HG03565 (cell line): ENCODE measurements at regions not wholly inside any gene's neighbourhood (a gene's known extent, or its start where the extent isn't known, plus 50 kb on each side); places are given as distances from the start of the nearest gene placed in this dataset.
"Not testable (repeated sequence)": the region's sequence is repeated elsewhere in the genome, so short reads cannot be mapped to it uniquely, and the experiment has no call there.

Source experiments
- ATAC-seq: cut with Tn5 transposase; IDR thresholded peaks from one replicate; pipeline ENCODE4 v1.9.1; 2021; ENCODE audit warnings: mild to moderate bottlenecking, moderate library complexity; ENCODE audit not compliant: unreplicated experiment

DNA sequence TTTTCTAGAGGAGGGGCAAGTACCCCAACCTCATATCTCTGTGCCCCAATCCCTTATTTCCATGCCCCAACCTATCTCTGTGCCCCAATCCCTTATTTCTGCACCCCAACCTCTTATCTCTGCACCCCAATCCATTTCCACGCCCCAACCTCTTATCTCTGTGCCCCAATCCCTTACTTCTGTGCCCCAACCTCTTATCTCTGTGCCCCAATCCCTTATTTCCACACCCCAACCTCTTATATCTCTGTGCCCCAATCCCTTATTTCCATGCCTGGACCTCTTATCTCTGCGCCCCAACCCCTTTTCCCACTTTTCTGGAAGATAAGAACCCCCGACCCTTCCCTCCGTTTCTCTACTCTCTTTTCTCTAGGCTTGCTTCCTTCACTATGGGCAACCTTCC is 199.0 kb downstream of the JRKL start:
- ATAC-seq = not testable (repeated sequence)

DNA sequence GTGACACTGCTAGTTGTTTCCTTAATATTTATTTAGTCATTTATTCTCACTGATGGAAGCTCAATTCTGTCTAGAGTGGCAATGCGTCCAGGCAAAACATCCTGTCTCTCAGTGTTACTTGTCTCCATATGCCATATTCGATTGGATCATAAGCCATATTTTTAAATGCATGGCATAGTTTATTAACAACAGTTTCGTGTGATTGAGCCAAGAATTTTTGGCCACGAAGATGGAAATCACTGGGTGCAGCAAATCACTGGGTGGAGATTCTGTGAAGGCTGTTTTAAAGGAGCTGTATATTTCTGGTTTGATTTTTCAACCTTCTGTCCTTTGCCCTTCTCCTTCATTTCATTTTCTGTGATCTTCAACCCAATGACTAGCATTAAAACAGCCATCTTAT is 205.2 kb downstream of the JRKL start:
- ATAC-seq = no peak

DNA sequence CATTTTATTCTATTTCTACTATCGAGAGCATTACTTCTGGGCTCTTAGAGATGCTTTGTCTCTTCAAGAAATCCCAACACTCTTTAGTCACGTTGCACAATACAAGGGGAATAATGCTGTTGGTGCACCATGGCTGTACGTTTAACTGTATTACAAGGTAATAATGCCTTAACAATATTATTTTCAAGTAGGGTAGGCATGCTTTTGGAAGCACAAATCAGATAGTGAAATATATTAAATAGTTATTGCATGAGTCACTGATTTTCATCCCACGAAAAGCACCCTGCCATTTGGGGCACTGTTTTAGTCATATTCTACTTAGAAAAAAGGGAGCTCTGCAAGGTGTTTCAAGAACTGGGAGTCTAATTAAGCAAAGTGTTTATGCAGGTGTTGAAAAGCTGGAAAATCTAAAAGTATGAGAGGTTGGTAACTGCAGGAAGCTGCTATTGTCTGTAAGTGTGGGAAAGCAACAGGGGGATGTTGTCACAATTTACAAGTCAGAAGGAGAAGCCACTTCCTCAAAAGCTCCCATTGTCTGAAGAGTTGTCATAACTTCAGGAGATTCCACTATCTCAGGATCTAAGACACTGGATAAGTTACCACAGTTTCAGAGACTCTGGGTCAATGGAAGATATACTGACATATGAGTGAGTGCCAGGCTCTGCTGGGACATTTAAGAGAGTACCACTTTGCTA is 218.2 kb downstream of the JRKL start:
- no peak for ATAC-seq

DNA sequence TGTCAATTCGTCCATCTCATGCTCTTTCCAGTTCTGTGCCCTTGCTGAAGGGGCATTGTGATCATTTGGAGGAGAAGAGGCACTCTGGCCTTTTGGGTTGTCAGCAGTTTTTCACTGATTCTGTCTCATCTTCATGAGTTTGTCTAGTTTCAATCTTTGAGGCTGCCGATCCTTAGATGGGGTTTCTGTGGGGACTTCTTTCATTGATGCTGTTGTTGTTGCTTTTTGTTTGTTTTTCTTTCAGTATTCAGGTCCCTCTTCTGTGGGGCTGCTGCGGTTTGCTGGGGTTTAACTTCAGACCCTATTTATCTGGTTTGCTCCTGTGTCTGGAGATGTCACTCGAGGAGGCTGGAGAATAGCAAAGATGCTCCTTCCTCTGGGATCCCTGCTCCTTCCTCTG is 224.3 kb downstream of the JRKL start:
- ATAC-seq = no peak

DNA sequence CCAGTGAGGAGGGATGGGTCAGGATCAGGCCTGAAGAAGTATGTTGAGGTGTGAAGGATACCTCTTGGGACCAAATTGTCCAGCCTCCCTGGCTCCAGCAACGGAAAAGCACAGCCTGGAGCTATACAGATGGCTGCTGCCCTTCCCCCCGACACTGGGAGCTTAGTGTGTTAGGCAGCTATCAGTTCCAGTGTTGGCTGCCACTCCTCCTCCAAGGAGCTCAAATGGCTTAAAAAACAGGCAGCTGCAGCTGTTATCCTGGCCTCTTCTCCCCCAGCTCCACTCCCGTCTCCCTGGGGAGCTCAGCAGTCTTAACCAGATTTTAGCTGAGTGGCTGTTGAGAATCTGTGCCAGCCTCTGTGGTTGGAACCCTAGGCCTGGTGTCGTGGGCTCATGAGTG is 225.0 kb downstream of the JRKL start:
- no peak for ATAC-seq

DNA sequence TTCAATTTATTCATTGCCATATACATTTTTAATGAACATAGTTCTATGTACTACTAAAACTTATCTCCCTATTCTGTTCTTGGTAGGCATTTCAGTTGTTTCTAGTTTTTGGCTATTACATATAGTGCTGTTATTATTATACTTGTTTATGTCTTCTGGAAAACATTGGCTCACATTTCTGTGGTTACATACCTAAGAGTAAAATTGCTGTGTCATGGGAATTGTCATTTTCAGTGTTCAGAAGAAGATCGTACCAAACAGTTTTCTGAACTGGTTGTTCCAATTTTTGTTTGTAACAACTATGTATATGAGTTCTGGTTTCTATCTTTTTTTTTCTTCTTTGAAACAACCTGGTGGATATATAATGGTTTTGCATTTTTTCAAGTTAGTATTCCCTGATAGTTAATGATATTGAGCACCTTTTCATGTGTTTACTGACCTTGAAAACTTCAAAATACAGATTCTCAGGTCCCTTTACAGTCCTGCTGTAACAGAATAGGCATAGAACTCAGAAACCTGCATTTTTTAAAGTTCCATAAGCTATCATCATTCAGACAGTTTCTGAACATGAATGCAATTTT is 230.7 kb downstream of the JRKL start:
- ATAC-seq = no peak

DNA sequence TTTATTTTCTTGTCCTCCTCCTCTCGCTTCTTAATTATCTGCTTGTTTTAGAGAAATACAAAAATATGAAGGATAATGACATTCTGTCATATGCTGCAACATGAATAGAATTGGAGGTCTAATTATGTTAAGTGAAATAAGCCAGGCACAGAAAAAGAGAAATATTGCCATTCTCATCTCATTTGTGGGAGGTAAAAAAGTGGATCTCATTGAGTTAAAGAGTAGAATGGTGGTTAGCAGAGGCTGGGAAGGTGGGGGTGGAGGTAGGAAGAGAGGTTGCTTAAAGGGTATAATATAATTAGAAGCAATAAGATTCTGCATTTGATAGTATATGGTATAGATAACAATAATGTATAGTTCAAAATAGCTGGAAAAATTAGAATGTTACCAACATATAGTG is 231.3 kb downstream of the JRKL start:
- ATAC-seq = no peak

DNA sequence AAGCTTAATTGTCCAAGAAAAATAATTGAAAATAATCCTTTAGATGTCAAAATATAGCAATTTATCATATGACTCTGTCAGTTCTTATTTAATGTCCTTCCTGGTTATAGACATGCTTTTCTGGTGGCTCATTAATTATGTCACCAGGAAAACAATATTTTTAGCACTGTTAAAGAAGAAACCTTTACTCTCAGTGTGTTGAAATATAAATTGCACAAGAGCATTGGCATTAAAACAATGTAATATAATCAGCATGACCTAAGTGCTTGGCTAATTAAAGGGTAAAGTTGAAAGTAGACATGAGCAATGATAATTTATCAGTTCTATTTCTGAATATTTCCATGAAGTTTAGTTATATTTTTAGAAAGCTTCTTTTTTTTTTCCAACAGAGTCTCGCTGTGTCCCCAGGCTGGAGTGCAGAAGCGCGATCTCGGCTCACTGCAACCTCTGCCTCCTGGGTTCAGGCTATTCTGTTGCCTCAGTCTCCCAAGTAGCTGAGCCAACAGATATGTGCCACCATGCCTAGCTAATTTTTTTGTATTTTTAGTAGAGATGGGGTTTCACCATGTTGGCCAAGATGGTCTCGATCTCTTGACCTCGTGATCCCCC is 232.3 kb downstream of the JRKL start:
- no peak for ATAC-seq

DNA sequence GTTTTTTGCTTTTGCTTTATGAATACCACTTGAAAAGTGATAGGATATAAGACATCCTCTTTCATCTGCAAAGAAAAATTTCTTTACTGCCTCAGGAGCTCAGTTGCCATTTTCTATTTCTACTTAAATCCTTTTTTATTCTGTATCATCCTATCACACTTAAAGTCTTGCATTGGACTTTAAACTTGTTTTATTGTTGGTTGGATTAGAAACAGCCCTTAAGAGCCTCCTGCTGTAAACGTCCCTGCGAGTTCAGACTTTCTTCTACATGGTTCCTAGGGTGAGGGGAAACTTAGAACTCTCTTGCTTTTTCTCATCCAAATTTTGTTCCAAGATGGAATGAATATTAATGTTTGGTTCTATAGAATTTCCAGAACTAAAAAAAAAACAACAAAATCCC is 234.3 kb downstream of the JRKL start:
- ATAC-seq = no peak

DNA sequence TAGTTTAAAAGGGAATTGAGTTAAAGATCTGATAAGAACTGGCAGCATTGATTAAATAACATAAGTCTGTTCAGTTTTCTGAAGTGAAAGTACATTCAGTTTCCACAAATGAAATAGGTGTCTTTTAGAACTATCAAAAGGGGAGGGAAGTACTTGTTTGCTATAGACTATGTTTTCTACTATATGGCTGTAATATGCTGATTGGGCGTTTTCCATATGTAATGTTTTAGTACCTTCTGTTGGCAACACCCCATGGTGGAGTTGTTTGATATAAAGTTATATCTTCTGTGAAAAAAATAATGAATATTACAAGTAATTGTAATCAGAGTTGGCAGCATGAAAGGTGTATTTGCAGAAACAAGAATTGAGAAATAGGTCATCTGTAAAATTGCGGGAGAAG is 237.6 kb downstream of the JRKL start:
- no peak for ATAC-seq

DNA sequence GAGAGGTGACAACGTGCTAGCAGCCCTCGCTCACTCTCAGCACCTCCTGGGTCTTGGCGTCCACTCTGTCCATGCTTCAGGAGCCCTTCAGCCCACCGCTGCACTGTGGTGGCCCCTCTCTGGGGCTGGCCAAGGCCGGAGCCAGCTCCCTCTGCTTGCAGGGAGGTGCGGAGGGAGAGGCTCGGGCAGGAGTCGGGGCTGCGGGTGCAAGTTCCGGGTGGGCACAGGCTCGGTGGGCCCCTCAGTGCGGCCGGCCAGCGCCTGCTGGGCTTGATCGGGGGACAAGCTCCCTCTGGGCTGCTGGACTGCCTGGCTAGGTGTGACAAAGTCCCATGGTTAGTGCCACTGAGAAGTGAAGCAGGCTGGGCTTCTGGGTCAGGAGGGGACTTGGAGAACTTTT is 245.8 kb downstream of the JRKL start:
- ATAC-seq = no peak

DNA sequence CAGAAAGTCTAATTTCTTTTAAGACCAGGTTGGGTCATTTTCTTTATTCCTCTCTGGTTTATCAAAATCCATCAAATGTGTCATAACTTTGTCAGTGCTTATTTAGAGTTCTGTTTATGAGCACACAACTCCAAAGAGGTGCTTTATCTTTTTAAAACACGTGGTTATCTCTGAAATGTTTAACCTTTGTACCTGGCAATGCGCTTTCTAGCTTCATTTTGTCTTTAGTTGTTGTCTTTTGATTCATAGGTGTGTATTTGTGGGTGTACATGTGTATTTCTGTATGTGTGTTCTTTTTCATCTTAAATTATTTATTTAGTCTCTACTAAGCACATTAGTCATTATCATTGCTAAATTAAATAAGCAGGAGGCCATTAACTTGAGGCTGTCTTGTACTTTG is 251.4 kb downstream of the JRKL start:
- ATAC-seq = no peak

DNA sequence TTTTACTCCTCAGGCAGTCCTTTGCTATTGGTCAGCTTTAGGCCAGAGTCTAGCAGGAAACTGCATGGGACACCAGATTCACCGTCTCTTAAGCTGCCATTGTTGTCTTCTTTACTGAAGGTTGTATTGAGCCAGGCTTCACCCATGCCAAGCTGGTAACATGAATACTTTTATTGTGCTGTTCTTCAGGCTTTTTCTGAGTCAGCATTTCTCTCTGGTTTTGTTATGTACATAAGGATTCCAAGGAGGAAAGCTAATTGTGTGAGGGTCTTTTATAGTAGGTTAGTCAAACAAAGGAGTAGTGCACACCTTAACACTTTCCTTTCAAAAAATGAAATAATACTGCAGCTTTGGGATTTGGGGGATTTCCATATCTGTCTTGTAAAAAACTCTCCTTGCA is 252.8 kb downstream of the JRKL start:
- no peak for ATAC-seq

DNA sequence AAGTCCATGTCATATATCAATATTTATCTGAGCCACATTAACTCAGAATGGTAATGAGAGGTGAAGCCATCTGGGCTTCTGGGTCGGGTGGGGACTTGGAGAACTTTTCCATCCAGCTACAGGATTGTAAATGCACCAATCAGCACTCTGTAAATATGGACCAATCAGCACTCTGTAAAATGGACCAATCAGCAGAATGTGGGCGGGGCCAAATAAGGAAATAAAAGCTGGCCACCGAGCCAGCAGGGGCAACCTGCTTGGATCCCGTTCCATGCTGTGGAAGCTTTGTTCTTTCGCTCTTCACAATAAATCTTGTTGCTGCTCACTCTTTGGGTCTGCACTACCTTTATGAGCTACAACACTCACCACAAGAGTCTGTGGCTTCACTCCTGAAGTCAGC is 253.4 kb downstream of the JRKL start:
- ATAC-seq = no peak

DNA sequence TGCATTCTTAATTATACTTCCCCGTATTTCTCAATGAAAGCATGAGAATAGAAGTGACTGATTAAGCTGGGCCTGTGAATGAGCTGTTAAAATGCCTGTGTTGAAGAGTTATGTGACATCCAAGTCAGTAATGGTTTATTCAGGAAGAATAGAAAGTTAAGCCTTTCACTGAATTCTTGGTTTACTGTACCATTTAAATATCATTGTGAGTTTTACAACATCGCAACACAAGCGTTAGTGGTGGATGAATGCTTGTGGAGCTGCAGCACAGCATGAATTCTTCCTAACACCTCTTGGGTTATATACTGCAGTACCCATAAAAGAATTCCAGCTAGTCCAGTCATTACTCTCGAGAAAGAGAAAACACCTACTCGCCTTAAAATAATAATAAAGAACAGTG is 257.8 kb downstream of the JRKL start:
- ATAC-seq = no peak

DNA sequence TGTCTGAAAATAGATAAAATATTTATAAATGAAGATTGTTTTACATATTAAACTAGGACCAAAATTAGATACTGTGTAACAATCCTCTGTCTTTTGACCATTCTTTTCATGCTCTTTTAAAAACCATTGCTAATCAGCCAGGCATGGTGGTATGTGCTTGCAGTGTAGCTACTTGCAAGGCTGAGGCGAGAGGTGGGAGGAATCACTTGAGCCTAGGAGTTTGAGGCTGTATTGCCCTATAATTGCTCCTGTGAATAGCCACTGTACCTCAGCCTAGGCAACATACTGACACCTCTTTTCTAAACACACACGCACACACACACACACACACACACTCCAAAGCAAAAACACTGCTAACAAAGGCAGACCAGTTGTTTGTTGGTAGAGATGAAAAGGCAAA is 259.2 kb downstream of the JRKL start:
- no peak for ATAC-seq

DNA sequence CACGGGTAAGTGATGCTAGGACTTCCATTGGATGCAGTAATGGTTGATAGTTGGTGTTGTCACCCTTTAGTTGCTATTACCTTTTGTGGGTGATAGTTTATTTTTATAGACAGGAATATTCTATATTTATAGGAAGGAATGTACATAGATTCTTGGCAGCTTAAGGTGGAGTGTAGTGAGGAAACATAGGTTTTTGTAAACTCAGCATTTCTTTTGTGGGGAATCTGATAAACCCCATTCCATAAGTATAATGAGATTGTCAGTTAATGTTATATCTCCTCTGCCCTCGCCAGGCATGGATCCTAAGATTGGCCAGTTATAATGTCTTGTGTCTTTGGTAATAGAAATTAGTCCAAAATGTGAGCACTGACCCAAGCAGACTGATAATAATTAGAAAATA is 262.7 kb downstream of the JRKL start:
- no peak for ATAC-seq

DNA sequence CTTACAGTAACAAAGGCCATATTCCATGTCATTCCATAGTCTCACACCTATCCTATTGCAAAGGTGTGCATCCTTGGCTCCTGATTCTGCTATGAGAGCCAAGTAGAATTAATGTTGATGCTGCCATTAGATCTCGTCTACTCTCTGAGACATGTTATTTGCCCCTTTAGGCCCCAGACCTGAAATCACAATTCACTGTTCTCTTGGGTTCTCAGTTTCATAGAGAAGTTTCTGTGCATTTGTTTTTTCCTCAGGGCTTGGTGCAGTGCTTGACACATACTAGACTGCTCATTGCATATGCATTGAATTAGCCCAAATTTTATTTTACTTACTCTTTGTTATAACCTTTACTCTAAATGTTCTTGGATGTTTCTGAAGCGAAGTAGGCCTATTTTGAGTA is 265.7 kb downstream of the JRKL start:
- no peak for ATAC-seq

DNA sequence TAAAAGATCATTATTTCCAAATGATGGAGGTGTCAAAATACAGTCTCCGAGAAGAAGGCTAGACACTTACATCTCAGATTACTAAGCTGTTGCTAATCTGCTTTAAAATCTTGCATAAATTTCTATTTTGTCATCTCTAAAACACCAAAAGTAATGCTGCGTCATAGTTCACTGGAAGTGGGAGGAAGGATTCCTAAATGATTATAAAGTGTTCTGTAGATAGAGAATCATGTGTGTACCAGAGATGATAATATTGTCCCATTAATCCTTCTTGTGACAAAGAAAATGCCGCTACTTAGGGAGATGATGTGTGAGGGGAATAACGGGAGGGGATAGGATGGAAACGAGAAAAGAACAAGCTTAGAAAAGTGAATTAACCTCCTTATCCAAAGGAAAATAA is 268.6 kb downstream of the JRKL start:
- no peak for ATAC-seq

DNA sequence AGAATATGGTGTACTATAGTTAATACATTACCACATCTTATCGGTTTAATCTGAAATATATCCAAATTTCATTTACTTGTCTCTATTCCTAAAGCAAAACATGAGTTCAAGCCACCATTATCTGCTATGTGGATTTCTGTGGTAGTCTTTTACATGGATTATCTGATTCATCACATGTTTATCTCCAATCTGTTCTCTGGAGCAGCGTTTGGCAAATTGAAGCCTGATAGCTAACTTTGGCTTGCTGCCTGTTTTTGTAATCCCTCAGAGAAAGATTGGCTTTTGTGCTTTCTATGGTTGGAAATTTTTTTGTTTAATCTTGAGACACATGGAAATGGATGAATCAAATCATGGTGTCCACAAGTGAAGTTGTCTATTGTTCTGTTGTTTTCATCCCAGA is 274.3 kb downstream of the JRKL start:
- no peak for ATAC-seq

DNA sequence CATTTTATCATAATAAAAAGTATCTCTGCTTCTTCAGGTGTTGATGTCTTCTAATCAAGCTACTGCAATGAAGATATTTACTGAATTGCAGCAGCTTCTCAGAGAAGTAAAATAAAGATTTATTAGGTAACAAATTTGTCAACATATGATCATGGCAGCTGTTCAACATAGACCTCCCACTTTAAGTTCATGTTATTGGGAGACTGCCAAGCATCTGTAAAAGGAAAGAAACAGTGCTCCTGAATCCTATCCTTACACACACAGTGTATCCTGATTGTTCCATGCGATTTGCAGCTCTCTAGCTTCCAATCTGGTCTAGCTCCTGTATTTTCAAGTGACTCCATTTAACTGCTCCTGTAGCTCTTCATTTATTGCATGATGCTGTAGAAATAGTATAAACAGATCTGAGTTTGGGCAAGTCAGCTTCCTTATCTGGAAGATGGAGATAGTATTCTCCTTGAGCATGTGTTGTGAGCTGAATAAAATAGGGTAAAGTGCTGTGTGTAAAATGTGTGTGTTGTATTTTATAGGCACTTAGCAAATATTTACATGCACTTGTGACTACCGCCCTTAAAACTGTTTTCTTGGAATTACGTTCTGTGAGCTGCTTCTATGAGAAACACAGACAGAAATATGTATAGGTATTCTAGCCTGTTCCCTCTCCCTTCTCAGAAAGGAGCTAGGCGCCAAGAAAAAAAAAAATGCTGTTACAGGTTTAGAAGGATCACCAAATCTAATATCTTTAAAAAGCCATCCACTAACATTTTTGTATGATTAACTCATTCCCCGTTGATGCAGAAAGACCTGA is 290.6 kb downstream of the JRKL start:
- ATAC-seq = no peak
